ENCODE measurements at regions not wholly inside any gene's neighbourhood (a gene's known extent, or its start where the extent isn't known, plus 50 kb on each side); places are given as distances from the start of the nearest gene placed in this dataset.

DNA sequence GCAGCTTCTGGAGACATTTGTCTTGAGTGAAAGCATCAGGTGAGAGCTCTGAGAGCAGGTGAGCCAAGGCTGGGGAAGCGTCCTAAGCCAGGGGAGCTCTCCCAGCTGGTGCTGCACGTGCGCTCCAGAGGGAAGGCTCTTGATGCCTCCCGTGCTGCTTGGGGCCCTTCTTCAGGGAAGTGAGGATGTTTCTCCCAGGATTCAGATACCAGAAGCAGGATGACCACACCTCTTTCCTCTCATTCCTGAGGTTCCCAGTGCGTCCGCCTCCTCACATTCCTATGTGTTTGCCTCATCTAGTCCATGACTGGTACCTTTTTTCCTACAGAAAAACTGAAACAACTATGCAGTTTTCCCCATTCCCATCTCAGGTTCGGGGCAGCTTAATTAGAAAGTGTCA, 231.0 kb upstream of the IRS2 start (continued):
- TF ChIP-seq, protein P1, sequence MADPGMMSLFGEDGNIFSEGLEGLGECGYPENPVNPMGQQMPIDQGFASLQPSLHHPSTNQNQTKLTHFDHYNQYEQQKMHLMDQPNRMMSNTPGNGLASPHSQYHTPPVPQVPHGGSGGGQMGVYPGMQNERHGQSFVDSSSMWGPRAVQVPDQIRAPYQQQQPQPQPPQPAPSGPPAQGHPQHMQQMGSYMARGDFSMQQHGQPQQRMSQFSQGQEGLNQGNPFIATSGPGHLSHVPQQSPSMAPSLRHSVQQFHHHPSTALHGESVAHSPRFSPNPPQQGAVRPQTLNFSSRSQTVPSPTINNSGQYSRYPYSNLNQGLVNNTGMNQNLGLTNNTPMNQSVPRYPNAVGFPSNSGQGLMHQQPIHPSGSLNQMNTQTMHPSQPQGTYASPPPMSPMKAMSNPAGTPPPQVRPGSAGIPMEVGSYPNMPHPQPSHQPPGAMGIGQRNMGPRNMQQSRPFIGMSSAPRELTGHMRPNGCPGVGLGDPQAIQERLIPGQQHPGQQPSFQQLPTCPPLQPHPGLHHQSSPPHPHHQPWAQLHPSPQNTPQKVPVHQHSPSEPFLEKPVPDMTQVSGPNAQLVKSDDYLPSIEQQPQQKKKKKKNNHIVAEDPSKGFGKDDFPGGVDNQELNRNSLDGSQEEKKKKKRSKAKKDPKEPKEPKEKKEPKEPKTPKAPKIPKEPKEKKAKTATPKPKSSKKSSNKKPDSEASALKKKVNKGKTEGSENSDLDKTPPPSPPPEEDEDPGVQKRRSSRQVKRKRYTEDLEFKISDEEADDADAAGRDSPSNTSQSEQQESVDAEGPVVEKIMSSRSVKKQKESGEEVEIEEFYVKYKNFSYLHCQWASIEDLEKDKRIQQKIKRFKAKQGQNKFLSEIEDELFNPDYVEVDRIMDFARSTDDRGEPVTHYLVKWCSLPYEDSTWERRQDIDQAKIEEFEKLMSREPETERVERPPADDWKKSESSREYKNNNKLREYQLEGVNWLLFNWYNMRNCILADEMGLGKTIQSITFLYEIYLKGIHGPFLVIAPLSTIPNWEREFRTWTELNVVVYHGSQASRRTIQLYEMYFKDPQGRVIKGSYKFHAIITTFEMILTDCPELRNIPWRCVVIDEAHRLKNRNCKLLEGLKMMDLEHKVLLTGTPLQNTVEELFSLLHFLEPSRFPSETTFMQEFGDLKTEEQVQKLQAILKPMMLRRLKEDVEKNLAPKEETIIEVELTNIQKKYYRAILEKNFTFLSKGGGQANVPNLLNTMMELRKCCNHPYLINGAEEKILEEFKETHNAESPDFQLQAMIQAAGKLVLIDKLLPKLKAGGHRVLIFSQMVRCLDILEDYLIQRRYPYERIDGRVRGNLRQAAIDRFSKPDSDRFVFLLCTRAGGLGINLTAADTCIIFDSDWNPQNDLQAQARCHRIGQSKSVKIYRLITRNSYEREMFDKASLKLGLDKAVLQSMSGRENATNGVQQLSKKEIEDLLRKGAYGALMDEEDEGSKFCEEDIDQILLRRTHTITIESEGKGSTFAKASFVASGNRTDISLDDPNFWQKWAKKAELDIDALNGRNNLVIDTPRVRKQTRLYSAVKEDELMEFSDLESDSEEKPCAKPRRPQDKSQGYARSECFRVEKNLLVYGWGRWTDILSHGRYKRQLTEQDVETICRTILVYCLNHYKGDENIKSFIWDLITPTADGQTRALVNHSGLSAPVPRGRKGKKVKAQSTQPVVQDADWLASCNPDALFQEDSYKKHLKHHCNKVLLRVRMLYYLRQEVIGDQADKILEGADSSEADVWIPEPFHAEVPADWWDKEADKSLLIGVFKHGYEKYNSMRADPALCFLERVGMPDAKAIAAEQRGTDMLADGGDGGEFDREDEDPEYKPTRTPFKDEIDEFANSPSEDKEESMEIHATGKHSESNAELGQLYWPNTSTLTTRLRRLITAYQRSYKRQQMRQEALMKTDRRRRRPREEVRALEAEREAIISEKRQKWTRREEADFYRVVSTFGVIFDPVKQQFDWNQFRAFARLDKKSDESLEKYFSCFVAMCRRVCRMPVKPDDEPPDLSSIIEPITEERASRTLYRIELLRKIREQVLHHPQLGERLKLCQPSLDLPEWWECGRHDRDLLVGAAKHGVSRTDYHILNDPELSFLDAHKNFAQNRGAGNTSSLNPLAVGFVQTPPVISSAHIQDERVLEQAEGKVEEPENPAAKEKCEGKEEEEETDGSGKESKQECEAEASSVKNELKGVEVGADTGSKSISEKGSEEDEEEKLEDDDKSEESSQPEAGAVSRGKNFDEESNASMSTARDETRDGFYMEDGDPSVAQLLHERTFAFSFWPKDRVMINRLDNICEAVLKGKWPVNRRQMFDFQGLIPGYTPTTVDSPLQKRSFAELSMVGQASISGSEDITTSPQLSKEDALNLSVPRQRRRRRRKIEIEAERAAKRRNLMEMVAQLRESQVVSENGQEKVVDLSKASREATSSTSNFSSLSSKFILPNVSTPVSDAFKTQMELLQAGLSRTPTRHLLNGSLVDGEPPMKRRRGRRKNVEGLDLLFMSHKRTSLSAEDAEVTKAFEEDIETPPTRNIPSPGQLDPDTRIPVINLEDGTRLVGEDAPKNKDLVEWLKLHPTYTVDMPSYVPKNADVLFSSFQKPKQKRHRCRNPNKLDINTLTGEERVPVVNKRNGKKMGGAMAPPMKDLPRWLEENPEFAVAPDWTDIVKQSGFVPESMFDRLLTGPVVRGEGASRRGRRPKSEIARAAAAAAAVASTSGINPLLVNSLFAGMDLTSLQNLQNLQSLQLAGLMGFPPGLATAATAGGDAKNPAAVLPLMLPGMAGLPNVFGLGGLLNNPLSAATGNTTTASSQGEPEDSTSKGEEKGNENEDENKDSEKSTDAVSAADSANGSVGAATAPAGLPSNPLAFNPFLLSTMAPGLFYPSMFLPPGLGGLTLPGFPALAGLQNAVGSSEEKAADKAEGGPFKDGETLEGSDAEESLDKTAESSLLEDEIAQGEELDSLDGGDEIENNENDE (IDR thresholded peaks at IDR 0.05; ENCODE audit: insufficient replicate concordance, low read length): no peak
- no peak for TF ChIP-seq ZNF274 (IDR thresholded peaks at IDR 0.05; ENCODE audit: borderline replicate concordance, extremely low read depth, low read length)
- no peak for TF ChIP-seq SRF (IDR thresholded peaks at IDR 0.05; ENCODE audit: low read depth, low read length)
- TF ChIP-seq FOSL1 (IDR thresholded peaks at IDR 0.05; ENCODE audit: insufficient read depth, low read depth, low read length): no peak

Measured in H1 (cell line).